ENCODE measurements at regions not wholly inside any gene's neighbourhood (a gene's known extent, or its start where the extent isn't known, plus 50 kb on each side); places are given as distances from the start of the nearest gene placed in this dataset.

DNA sequence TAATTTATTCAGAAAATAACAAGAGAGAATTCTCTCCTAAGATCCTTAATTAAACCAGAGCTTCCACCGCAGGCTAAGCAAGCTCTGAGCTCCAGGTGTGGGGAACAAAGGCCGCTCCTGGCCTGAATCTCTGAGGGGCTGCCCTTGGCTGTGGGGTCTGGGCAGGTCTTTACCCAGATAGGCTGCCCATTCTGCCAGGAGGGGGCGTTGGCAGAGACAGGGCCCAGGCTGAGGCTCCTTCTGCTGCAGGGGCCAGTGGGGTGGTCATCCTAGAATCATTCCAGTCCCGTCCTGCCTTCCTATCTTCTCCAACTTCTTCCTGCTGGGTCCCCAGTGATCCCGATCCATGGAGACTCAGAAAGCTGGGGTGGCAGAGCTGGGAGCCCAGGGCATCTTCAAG lies 82.9 kb upstream of the POU3F1 start:
- no peak for DNase-seq (ENCODE audit: low read depth)
- TF ChIP-seq, protein P1, sequence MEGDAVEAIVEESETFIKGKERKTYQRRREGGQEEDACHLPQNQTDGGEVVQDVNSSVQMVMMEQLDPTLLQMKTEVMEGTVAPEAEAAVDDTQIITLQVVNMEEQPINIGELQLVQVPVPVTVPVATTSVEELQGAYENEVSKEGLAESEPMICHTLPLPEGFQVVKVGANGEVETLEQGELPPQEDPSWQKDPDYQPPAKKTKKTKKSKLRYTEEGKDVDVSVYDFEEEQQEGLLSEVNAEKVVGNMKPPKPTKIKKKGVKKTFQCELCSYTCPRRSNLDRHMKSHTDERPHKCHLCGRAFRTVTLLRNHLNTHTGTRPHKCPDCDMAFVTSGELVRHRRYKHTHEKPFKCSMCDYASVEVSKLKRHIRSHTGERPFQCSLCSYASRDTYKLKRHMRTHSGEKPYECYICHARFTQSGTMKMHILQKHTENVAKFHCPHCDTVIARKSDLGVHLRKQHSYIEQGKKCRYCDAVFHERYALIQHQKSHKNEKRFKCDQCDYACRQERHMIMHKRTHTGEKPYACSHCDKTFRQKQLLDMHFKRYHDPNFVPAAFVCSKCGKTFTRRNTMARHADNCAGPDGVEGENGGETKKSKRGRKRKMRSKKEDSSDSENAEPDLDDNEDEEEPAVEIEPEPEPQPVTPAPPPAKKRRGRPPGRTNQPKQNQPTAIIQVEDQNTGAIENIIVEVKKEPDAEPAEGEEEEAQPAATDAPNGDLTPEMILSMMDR (conservative IDR thresholded peaks at IDR 0.05; ENCODE audit: low read depth, low read length), result peak; percentile 33
- no peak overlapping the region for H3K4me3 ChIP-seq (ENCODE audit: low read depth, low read length)

DNA sequence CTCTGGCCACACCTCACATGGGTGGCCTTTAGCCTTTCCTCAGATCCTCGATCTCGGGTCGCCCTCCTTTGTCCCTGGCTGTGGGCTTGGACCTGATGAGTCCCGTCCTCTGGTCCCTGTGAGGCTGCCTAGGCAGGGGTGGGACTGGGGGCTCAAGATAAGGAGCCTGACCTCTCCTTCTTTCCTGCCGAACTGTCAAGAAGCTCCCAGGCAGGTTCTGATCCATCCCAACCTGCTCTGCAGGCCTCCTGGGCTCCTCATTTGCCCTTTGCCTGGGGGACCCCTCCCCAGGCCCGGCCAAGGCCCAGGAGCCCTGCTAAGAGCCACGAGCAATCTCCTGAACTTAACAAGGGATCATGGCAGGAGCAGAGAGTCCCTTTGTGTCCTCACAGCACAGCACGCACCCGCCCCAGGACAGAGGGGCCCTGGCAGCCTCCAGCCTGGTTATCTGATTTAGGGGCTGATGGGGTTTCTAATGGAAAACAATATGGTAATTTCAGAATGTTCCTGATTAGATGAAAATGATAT lies 82.4 kb upstream of the POU3F1 start:
- no peak for DNase-seq (ENCODE audit: low read depth)
- TF ChIP-seq, protein P1 (conservative IDR thresholded peaks at IDR 0.05; ENCODE audit: low read depth, low read length), result no peak
- H3K4me3 ChIP-seq (ENCODE audit: low read depth, low read length), result no peak overlapping the region

DNA sequence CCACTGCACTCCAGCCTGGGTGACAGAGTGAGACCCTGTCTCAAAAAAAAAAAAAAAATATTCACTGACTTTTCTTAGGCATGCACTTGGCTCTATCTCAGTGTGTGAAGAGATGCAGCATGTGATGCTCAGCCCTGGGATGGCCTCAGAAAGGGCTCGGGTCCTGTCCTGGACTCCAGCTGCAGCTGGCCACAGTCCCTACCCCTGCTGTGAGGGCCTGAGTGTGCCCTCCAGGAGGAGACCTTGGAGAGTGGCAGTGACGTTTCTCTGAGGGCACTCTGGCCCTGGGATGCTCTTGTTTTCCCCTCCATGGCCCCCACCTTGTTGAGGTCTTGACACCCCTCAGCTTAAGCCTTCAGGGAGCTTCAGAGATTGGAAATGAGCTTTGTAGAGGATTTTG lies 81.9 kb upstream of the POU3F1 start:
- TF ChIP-seq, protein P1 (conservative IDR thresholded peaks at IDR 0.05; ENCODE audit: low read depth, low read length), result no peak
- no peak overlapping the region for H3K4me3 ChIP-seq (ENCODE audit: low read depth, low read length)
- DNase-seq (ENCODE audit: low read depth), result no peak

DNA sequence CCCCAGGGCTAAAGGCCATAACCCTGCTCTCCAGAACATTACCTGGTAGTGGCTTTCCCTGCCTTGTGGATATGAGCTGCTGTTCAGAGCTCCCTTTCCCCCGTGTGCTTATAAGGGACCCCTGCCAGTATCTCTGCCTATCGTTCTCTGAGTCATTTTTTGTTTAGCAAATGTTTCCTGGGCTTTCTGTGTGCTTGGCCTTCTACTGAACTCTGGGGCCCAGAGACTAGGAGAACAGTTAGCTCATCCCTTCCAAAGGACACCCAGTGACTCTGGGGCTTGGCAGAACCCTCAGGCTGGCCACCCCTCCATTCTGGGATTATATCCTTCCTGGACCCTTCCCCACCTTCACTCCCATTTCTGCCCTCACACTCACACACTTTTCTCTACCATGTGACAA lies 80.8 kb upstream of the POU3F1 start:
- no peak for DNase-seq (ENCODE audit: low read depth)
- H3K4me3 ChIP-seq (ENCODE audit: low read depth, low read length), result no peak overlapping the region
- TF ChIP-seq, protein P1 (conservative IDR thresholded peaks at IDR 0.05; ENCODE audit: low read depth, low read length), result no peak

DNA sequence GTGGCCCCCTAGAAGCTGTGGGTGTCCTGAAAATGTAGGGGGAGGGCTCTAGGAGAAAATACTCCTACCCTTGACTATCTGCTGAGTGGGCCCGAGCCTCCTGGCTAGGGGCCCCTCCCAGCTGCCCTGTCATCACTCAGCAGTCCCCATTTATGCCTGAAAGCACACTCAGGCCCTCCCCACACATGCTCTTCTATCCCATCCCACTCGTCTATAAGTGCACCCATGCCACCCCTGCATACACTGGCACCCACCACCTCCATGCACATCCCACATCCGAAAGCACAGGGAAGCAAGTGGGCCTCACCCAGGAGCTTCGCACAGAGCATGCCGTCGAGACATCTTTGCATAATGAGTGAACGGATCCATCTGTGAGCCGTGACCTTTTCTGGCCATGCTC lies 80.4 kb upstream of the POU3F1 start:
- no peak for DNase-seq (ENCODE audit: low read depth)
- TF ChIP-seq, protein P1 (conservative IDR thresholded peaks at IDR 0.05; ENCODE audit: low read depth, low read length), result no peak
- H3K4me3 ChIP-seq (ENCODE audit: low read depth, low read length), result no peak overlapping the region

DNA sequence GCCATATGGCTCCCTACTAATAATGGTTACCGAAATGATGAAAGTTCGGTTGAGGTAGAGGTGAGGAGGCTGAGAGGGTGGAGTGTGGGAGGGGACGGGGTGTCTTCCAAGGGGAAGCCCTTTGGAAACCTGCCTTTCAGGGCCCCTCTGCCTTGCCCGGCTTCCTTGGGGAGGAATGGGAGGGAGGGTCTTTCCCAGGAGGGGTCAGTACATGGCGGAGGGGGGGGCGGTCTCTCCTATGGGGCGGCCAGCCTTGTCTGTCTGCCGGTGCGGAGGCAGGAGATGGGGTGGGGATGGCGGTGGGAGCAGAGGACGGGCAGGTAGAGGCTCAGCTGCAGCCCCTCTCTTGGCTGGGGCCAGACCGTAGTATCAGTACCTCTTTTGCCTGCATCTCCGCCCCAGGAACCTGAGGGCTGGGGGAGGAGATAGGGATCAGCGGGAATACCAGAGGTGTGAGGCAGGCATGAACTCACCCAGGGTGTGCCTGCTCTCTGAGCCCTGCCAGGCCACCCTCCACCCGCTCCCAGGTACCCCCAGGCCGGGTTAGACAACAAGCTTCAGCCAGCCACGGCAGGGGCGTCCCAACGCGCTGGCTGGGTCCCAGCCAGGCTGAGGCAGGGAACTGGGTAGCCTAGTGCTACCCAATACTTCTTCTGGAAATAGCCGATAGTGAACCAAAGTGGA lies 79.4 kb upstream of the POU3F1 start:
- no peak overlapping the region for H3K4me3 ChIP-seq (ENCODE audit: low read depth, low read length)
- TF ChIP-seq, protein P1 (conservative IDR thresholded peaks at IDR 0.05; ENCODE audit: low read depth, low read length), result no peak
- no peak for DNase-seq (ENCODE audit: low read depth)

DNA sequence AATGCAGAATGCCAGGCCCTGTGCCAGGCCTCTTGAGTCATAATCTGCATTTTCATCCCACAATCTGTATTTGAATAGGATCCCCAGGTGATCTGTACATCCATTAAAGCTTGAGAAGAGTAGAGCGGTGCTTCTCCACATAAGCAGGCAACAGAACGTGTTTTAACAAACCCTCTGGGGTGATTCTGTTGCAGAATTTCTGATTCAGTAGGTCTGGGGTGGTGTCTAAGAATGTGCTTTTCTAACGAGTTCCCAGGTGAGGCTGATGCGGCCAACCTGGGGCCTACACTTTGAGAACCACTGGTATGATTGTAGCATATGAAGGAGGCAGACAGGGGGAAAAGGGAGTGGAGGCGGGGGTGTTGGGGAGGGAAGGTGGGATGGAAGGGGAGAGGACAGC lies 78.4 kb upstream of the POU3F1 start:
- TF ChIP-seq, protein P1 (conservative IDR thresholded peaks at IDR 0.05; ENCODE audit: low read depth, low read length), result no peak
- no peak for DNase-seq (ENCODE audit: low read depth)
- no peak overlapping the region for H3K4me3 ChIP-seq (ENCODE audit: low read depth, low read length)
